Adrenal gland (tissue), 5 donors: ENCODE measurements at regions not wholly inside any gene's neighbourhood (a gene's known extent, or its start where the extent isn't known, plus 50 kb on each side); places are given as distances from the start of the nearest gene placed in this dataset.

Experiments
- POLR2A ChIP-seq, 2 donors: fragments of 450-650 bp; IDR thresholded peaks; one replicate each; pipeline ENCODE4 v1.6.1; 2017; ENCODE audit warnings: antibody characterized with exemption in 2 of 2, mild to moderate bottlenecking in 2 of 2, moderate library complexity in 1 of 2
- TF ChIP-seq, protein P1 (sequence below), 6 experiments: fragments of 450-650 bp in 4 of 6; fragments of 200-600 bp in 2 of 6; sonication (generic) in 1 of 6; IDR thresholded peaks; 1 replicate in 5 of 6; 2 replicates in 1 of 6; pipeline versions ENCODE4 v1.5.1 to v1.8.0; 2016 to 2021; ENCODE audit warnings: antibody characterized with exemption in 6 of 6, mild to moderate bottlenecking in 2 of 6, moderate library complexity in 1 of 6
- donor health status: DM: no; HTN: no; CAD: no.

GRCh38 chr3:99467420-99467819 is 171.0 kb upstream of the COL8A1 start:
- TF ChIP-seq, protein P1, sequence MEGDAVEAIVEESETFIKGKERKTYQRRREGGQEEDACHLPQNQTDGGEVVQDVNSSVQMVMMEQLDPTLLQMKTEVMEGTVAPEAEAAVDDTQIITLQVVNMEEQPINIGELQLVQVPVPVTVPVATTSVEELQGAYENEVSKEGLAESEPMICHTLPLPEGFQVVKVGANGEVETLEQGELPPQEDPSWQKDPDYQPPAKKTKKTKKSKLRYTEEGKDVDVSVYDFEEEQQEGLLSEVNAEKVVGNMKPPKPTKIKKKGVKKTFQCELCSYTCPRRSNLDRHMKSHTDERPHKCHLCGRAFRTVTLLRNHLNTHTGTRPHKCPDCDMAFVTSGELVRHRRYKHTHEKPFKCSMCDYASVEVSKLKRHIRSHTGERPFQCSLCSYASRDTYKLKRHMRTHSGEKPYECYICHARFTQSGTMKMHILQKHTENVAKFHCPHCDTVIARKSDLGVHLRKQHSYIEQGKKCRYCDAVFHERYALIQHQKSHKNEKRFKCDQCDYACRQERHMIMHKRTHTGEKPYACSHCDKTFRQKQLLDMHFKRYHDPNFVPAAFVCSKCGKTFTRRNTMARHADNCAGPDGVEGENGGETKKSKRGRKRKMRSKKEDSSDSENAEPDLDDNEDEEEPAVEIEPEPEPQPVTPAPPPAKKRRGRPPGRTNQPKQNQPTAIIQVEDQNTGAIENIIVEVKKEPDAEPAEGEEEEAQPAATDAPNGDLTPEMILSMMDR (IDR thresholded peaks at IDR 0.05): no peak
- TF ChIP-seq POLR2A (IDR thresholded peaks at IDR 0.05): no peak
